Neural progenitor cell (in vitro differentiated cells): ENCODE measurements at regions not wholly inside any gene's neighbourhood (a gene's known extent, or its start where the extent isn't known, plus 50 kb on each side); places are given as distances from the start of the nearest gene placed in this dataset.

Source experiments
- DNase-seq: peaks from one replicate; pipeline ENCODE4 v3.0.0-alpha.2; 2016; ENCODE audit warnings: low spot score
- H2AFZ ChIP-seq: fragments of 200-600 bp; sonication (generic); replicated peaks from 2 replicates; pipeline ENCODE4 v1.6.1; 2016; ENCODE audit warnings: antibody characterized with exemption
- H3F3A ChIP-seq: fragments of 200-600 bp; sonication (generic); 2 replicates; pipeline ENCODE4 v1.6.1; 2016; ENCODE audit warnings: antibody characterized with exemption, low read depth
- H3K27ac ChIP-seq: fragments of 200-600 bp; sonication (generic); 2 replicates; pipeline ENCODE4 v1.5.1; 2016; ENCODE audit warnings: mild to moderate bottlenecking
- H3K27me3 ChIP-seq: fragments of 200-600 bp; sonication (generic); 2 replicates; pipeline ENCODE4 v1.6.1; 2016; ENCODE audit warnings: mild to moderate bottlenecking, moderate library complexity
- H3K36me3 ChIP-seq: fragments of 200-600 bp; sonication (generic); 2 replicates; pipeline ENCODE4 v1.5.1; 2016
- H3K4me1 ChIP-seq: fragments of 200-600 bp; sonication (generic); 2 replicates; pipeline ENCODE4 v1.6.1; 2016; ENCODE audit warnings: mixed run types
- H3K4me2 ChIP-seq: fragments of 200-600 bp; sonication (generic); 2 replicates; pipeline ENCODE4 v1.6.1; 2016
- H3K4me3 ChIP-seq: fragments of 200-600 bp; sonication (generic); 2 replicates; pipeline ENCODE4 v1.5.1; 2016
- H3K79me2 ChIP-seq: fragments of 200-600 bp; sonication (generic); 2 replicates; pipeline ENCODE4 v1.6.1; 2016; ENCODE audit warnings: low read depth
- H3K9ac ChIP-seq: fragments of 200-600 bp; sonication (generic); 2 replicates; pipeline ENCODE4 v1.6.1; 2016
- H3K9me3 ChIP-seq: fragments of 200-600 bp; sonication (generic); 2 replicates; pipeline ENCODE4 v1.5.1; 2016; ENCODE audit warnings: low read depth
- H4K20me1 ChIP-seq: fragments of 200-600 bp; sonication (generic); 2 replicates; pipeline ENCODE4 v1.6.1; 2016; ENCODE audit warnings: low read depth
- H3K27ac Mint-ChIP-seq: 3 replicates; pipeline ENCODE4 v1.8.0; 2021; ENCODE audit warnings: mixed read lengths
- H3K27me3 Mint-ChIP-seq: 2 replicates; pipeline ENCODE4 v1.8.0; 2022; ENCODE audit warnings: low read depth, mild to moderate bottlenecking, inconsistent platforms, moderate library complexity, mixed read lengths; ENCODE audit not compliant: insufficient read depth
- H3K36me3 Mint-ChIP-seq: 3 replicates; pipeline ENCODE4 v1.8.0; 2021; ENCODE audit warnings: mixed read lengths
- H3K4me1 Mint-ChIP-seq: 3 replicates; pipeline ENCODE4 v1.8.0; 2021; ENCODE audit warnings: mixed read lengths
- H3K4me3 Mint-ChIP-seq: 3 replicates; pipeline ENCODE4 v1.8.0; 2021; ENCODE audit warnings: mild to moderate bottlenecking, moderate library complexity, mixed read lengths
- H3K9me3 Mint-ChIP-seq: 3 replicates; pipeline ENCODE4 v1.8.0; 2020; ENCODE audit warnings: mixed read lengths
- EZH2 ChIP-seq: fragments of 200-600 bp; sonication (generic); IDR thresholded peaks from 2 replicates; pipeline ENCODE4 v1.6.1; 2017; ENCODE audit warnings: antibody characterized with exemption, mild to moderate bottlenecking, moderate library complexity
- EZH2phosphoT487 ChIP-seq: fragments of 200-600 bp; sonication (generic); IDR thresholded peaks from 2 replicates; pipeline ENCODE4 v1.6.1; 2017; ENCODE audit warnings: antibody characterized with exemption
- TF ChIP-seq, protein P1 (sequence below): fragments of 200-600 bp; sonication (generic); IDR thresholded peaks from 2 replicates; pipeline ENCODE4 v1.5.1; 2017; ENCODE audit warnings: antibody characterized with exemption, mild to moderate bottlenecking

DNA sequence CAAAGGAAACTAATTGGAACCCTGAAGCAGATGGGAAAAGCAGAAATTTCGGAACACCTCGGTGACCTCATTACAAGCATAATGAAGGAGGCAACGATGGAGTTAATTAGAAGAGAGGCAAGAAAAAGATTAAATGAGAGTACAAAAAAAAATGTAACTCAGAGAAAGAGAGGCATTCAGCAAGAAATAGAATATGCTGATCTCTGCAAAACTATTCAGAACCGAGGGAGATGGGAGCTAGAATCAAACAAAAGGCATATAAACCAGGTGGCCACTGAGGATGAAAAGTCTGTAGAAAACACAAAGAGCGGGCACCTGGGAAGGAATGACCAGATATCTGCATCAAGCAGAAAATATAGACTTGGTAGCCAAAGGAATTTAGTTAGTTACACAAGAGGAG lies 118.9 kb downstream of the CETN3 start:
- Histone ChIP-seq H3K4me3 (no peak overlapping the region), H3K4me2 (no peak overlapping the region), H4K20me1 (no peaks in the 10 kb centered on the region), H3K79me2 (no peaks in the 10 kb centered on the region), H3K9ac (no peak overlapping the region), H3K36me3 (no peaks in the 10 kb centered on the region), H3K4me1 (no peaks in the 10 kb centered on the region), H3K27me3 (no peaks in the 10 kb centered on the region), H3K27ac (no peak overlapping the region), H2AFZ (peak overlapping the region; percentile 61), H3K9me3 (no peaks in the 10 kb centered on the region), H3F3A (no peaks in the 10 kb centered on the region)
- DNase-seq, result no peak
- TF ChIP-seq EZH2phosphoT487, result no peak
- no peak for TF ChIP-seq EZH2
- TF ChIP-seq, protein P1, sequence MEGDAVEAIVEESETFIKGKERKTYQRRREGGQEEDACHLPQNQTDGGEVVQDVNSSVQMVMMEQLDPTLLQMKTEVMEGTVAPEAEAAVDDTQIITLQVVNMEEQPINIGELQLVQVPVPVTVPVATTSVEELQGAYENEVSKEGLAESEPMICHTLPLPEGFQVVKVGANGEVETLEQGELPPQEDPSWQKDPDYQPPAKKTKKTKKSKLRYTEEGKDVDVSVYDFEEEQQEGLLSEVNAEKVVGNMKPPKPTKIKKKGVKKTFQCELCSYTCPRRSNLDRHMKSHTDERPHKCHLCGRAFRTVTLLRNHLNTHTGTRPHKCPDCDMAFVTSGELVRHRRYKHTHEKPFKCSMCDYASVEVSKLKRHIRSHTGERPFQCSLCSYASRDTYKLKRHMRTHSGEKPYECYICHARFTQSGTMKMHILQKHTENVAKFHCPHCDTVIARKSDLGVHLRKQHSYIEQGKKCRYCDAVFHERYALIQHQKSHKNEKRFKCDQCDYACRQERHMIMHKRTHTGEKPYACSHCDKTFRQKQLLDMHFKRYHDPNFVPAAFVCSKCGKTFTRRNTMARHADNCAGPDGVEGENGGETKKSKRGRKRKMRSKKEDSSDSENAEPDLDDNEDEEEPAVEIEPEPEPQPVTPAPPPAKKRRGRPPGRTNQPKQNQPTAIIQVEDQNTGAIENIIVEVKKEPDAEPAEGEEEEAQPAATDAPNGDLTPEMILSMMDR, result no peak
- Mint-ChIP-seq H3K4me3 (no peak overlapping the region), H3K27ac (no peak overlapping the region), H3K9me3 (no peaks in the 10 kb centered on the region), H3K36me3 (no peaks in the 10 kb centered on the region), H3K4me1 (no peaks in the 10 kb centered on the region), H3K27me3 (no peaks in the 10 kb centered on the region)

DNA sequence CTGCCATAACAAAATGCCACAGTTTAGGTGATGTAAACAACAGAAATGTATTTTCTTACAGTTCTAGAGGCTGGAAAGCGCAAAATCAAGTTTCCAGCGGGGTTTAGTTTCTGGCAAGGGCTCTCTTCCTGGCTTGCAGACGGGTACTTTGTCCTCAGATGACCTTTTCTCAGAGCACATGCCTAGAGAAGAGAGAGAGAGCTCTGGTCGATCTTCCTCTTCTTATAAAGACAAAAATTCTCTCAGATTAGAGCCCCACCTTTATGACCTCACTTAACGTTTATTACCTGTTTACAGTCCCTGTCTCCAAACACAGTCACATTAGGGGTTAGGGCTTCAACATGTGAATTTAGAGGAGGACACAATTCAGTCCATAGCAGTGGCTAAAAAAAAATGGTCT lies 119.7 kb downstream of the CETN3 start:
- Histone ChIP-seq H2AFZ (peak overlapping the region; percentile 44), H3K4me1 (no peaks in the 10 kb centered on the region), H3K36me3 (no peaks in the 10 kb centered on the region), H3K4me3 (no peak overlapping the region), H3K4me2 (no peak overlapping the region), H3K9ac (no peak overlapping the region), H3K27me3 (no peaks in the 10 kb centered on the region), H3F3A (no peaks in the 10 kb centered on the region), H4K20me1 (no peaks in the 10 kb centered on the region), H3K79me2 (no peaks in the 10 kb centered on the region), H3K27ac (no peak overlapping the region), H3K9me3 (no peaks in the 10 kb centered on the region)
- TF ChIP-seq EZH2phosphoT487, result no peak
- H3K27me3 Mint-ChIP-seq, result no peaks in the 10 kb centered on the region
- no peak for DNase-seq
- no peaks in the 10 kb centered on the region for H3K4me1 Mint-ChIP-seq
- H3K9me3 Mint-ChIP-seq, result no peaks in the 10 kb centered on the region
- no peak overlapping the region for H3K27ac Mint-ChIP-seq
- no peak overlapping the region for H3K4me3 Mint-ChIP-seq
- no peaks in the 10 kb centered on the region for H3K36me3 Mint-ChIP-seq

DNA sequence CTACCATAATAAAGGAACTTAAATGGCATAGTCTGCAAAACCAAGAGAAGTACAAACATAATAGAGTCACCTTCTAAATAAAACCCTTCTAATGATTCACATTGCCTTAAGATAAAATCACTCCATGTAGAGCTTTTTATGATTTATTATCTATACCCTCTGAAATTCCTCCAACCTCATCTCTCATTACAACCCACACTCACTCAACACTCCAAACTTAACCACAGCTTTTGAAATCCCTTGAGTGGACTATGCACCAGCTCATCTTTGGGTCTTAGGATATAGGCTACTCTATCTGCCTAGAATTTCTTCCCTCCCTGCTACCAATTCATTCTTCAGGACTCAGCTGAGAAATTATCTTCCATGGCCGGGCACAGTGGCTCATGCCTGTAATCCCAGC lies 122.5 kb downstream of the CETN3 start:
- Histone ChIP-seq H3K4me1 (no peaks in the 10 kb centered on the region), H3K79me2 (no peaks in the 10 kb centered on the region), H4K20me1 (no peaks in the 10 kb centered on the region), H3K9ac (no peak overlapping the region), H3K36me3 (no peaks in the 10 kb centered on the region), H2AFZ (no peak overlapping the region), H3K27me3 (no peaks in the 10 kb centered on the region), H3K9me3 (no peaks in the 10 kb centered on the region), H3K4me3 (no peak overlapping the region), H3F3A (no peaks in the 10 kb centered on the region), H3K4me2 (no peak overlapping the region), H3K27ac (no peak overlapping the region)
- Mint-ChIP-seq H3K4me3 (no peak overlapping the region), H3K9me3 (no peaks in the 10 kb centered on the region), H3K27me3 (no peaks in the 10 kb centered on the region), H3K4me1 (no peaks in the 10 kb centered on the region), H3K27ac (no peak overlapping the region), H3K36me3 (no peaks in the 10 kb centered on the region)
- no peak for DNase-seq
- TF ChIP-seq EZH2phosphoT487 (no peak), EZH2 (no peak)
- TF ChIP-seq, protein P1, result no peak

- Mint-ChIP-seq H3K4me1 (no peaks in the 10 kb centered on the region), H3K27ac (no peak overlapping the region), H3K4me3 (no peak overlapping the region), H3K36me3 (no peaks in the 10 kb centered on the region), H3K9me3 (no peaks in the 10 kb centered on the region), H3K27me3 (no peaks in the 10 kb centered on the region)
- Histone ChIP-seq H3K27me3 (no peaks in the 10 kb centered on the region), H2AFZ (no peak overlapping the region), H3F3A (no peaks in the 10 kb centered on the region), H3K27ac (no peak overlapping the region), H3K9me3 (no peaks in the 10 kb centered on the region), H3K4me1 (no peaks in the 10 kb centered on the region), H3K79me2 (no peaks in the 10 kb centered on the region), H3K4me3 (no peak overlapping the region), H3K9ac (no peak overlapping the region), H3K36me3 (no peaks in the 10 kb centered on the region), H4K20me1 (no peaks in the 10 kb centered on the region), H3K4me2 (no peak overlapping the region)
- TF ChIP-seq EZH2phosphoT487 (no peak), EZH2 (no peak)
- no peak for DNase-seq
These were observed 124.0 kb downstream of the CETN3 start for GRCh38 chr5:90285581-90285980.
